Epithelial cell of esophagus (primary cell): ENCODE measurements at regions not wholly inside any gene's neighbourhood (a gene's known extent, or its start where the extent isn't known, plus 50 kb on each side); places are given as distances from the start of the nearest gene placed in this dataset.

Experiments
- DNase-seq: peaks from one replicate; pipeline ENCODE4 v3.0.0; 2010; ENCODE audit warnings: low read depth
- H3K4me3 ChIP-seq: 2 replicates; pipeline ENCODE4 v1.5.1; 2011; ENCODE audit warnings: mild to moderate bottlenecking, low read length, control low read depth
- TF ChIP-seq, protein P1 (sequence below): IDR thresholded peaks from 2 replicates; pipeline ENCODE4 v1.5.1; 2011; ENCODE audit warnings: low read depth, mild to moderate bottlenecking, low read length, control low read depth, inconsistent platforms; ENCODE audit not compliant: insufficient read depth; ENCODE audit errors: missing control alignments

DNA sequence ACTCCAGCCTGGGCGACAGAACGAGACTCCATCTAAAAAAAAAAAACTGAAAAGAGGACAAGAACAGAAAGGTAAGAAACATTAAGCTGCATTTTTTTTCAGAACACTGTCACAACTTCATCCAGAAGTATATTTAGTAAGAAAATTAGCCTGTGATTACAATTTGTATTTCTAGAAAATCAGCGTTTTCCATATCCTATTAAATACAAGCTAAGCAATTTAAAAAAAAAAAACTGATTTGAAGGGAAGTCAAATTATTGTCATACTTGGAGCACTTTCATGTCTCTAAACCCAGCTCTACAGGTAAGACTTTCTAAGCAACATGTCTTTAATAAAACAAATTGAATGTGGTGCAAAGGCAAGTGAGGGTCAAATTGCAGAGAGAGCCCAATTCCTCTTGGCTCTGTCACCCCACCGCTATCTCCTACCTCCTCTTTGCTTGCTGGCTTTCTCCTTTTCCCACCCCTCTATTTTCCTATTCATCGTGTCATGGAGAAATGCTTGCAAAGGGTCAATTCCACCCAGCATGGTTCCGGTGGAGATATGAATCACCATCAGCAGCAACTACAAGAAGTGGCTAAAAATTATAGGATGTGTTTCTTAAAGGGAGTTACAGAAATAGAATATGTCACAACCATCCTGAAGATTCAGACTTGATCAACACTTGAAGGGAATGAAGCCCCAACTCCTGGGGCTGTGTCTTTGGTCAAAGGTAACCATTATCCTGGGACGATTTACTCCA, 68.4 kb upstream of the BCL11A start:
- H3K4me3 ChIP-seq: no peak overlapping the region
- TF ChIP-seq, protein P1, sequence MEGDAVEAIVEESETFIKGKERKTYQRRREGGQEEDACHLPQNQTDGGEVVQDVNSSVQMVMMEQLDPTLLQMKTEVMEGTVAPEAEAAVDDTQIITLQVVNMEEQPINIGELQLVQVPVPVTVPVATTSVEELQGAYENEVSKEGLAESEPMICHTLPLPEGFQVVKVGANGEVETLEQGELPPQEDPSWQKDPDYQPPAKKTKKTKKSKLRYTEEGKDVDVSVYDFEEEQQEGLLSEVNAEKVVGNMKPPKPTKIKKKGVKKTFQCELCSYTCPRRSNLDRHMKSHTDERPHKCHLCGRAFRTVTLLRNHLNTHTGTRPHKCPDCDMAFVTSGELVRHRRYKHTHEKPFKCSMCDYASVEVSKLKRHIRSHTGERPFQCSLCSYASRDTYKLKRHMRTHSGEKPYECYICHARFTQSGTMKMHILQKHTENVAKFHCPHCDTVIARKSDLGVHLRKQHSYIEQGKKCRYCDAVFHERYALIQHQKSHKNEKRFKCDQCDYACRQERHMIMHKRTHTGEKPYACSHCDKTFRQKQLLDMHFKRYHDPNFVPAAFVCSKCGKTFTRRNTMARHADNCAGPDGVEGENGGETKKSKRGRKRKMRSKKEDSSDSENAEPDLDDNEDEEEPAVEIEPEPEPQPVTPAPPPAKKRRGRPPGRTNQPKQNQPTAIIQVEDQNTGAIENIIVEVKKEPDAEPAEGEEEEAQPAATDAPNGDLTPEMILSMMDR: no peak
- DNase-seq: no peak

DNA sequence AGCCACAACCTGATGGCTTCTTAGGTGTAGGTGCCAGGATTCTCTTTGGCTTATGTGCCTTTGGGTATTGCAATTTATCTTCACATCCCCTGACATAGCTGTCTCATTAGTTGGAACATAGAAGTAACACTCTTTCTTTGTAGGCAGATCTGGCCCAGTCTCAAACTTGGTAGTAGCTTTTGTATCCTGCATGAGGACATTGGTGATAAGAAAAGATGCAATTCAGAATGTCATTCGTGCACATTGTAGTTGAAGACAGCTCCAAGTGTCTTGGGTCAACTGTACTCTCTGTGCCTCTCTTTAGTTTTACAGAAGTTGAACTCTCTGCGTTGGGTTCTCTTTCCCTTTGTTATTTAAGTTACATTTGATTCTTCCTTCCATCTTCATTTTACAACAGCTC, 69.6 kb upstream of the BCL11A start:
- DNase-seq: no peak
- TF ChIP-seq, protein P1: no peak
- no peak overlapping the region for H3K4me3 ChIP-seq

DNA sequence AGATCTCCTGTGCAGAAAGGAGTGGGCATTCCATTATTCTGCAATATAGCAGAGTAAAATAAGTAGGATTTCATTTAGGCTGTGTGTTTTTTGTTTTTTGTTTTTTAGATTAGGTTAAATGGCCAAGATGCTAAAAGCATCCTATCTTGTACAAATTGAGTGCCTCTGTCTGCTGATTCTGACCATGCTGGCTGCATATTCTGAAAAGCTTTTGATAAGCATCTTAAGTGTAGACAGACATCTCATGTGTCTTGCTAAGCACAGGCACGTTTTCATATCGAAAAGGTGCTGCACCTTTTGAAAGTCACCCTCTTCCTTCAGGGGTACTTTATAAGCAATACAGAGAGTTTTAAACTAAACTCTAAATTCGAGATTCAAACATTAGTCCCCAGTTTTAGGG, 74.0 kb upstream of the BCL11A start:
- no peak overlapping the region for H3K4me3 ChIP-seq
- TF ChIP-seq, protein P1: no peak
- no peak for DNase-seq

DNA sequence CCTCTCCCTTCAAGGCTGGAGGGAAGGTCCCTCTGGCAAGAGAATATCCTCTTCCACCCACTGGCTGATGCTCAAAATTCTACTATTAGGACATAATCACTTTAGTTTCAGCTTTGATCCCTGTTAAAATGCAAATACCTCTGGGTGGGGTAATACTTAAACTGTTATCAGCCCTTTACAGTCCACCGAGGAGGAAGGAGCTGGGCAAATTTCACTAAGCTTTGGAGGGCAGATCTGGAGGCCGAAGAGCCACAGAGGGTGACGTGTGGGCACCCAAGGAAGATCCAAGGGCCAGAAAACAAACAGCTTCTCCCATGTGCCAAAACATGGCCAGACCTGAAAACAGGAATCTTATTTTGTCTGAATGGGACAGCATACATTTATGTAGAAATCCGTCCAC, 74.6 kb upstream of the BCL11A start:
- TF ChIP-seq, protein P1: no peak
- no peak for DNase-seq
- no peak overlapping the region for H3K4me3 ChIP-seq

DNA sequence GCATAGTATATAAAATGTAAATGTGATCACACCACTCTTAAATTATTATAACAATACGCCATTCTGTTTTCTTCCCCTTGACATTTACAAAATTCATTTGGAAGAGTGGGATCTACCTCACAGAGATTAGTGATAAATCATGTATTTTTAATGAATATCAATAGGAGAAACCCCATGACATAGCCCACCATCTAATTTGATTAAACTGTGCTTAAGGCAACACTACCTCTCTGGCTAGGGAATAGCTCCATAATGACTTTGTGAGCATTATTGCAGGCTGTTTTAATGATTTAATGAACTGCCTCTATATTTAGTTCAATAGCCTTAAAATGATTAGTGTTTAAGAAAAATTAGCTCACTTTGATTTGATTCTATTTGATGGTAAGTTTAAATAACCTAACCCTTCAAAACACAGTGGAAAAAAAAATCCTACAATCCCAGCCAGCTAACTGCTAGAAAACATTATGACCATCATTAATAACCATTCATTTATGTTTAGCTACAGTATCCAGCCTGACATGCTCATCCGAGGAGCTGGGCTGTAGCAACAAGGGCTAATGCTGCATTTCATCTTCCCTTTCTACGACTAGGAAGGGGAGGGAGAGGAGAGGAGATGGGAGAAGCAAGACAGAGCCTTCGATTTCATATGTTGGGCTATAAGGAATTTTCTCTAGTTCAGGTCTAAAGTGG, 75.3 kb upstream of the BCL11A start:
- H3K4me3 ChIP-seq: no peak overlapping the region
- TF ChIP-seq, protein P1: no peak
- no peak for DNase-seq

DNA sequence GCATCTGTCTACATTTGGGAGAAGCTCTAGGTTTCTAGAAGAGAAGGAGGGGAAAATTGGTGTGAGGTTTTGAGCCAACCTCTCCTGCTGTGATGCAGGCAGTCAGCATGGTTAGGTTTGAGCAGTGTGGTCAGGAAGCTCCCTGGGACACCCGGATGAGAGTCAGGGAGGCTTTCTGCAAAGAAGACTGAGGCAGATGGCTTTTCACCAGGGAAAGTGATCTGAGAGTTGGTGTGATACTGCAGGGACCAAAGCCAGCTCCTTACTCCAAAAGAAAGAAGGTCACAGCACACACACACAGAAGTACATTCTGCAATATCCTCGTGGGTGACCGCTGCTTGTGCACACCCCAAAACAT, 75.8 kb upstream of the BCL11A start:
- H3K4me3 ChIP-seq: no peak overlapping the region
- TF ChIP-seq, protein P1: no peak
- no peak for DNase-seq

DNA sequence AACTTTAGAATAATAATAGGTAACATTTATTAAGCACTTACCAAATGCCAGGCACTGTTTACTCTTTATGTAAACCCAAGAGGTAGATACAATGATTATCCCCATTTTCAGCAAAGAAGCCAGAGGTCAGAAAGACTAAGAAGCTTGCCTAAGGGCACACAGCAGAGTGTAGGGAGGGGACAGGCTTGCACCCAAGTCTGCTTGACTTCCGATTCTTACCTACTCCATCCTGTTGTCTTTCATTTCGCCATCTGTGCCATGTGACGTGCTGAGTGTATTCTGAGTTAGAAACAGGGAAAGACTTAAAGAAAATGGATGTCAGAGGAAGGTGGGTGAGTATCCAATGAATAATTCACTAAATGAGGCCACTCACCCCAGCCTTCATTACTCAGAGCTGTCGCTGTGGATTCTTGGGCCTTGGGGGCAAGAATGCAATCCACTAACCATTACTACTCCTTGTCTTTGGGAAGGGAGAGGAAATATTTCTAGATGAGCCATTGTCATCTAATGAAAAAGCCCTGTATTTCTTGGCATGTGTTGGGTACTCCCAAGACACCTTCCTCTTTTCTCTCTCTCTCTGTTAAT, 76.4 kb upstream of the BCL11A start:
- TF ChIP-seq, protein P1: no peak
- H3K4me3 ChIP-seq: no peak overlapping the region
- DNase-seq: peak; percentile 51
